Tibial nerve (tissue), 4 donors: ENCODE measurements at regions not wholly inside any gene's neighbourhood (a gene's known extent, or its start where the extent isn't known, plus 50 kb on each side); places are given as distances from the start of the nearest gene placed in this dataset.
"Not testable (repeated sequence)": the region's sequence is repeated elsewhere in the genome, so short reads cannot be mapped to it uniquely, and the experiment has no call there.

Experiments
- DNase-seq, 2 donors: peaks; one replicate each; pipeline ENCODE4 v3.0.0-alpha.2; 2019; ENCODE audit warnings: low spot score in 2 of 2
- H3K27ac ChIP-seq, 4 donors: fragments of 200-600 bp; sonication (generic) in 3 of 4; one replicate each; pipeline ENCODE4 v1.5.1; 2017 to 2019; ENCODE audit warnings: mild to moderate bottlenecking in 1 of 4
- H3K27me3 ChIP-seq, 2 donors: fragments of 200-600 bp; sonication (generic) in 1 of 2; one replicate each; pipeline versions ENCODE4 v1.5.1 to v1.6.0; 2017 to 2019
- H3K36me3 ChIP-seq, 3 donors: fragments of 200-600 bp; sonication (generic); one replicate each; pipeline ENCODE4 v1.5.1; 2018 to 2019
- H3K4me1 ChIP-seq, 4 donors: fragments of 200-600 bp; sonication (generic) in 3 of 4; one replicate each; pipeline ENCODE4 v1.5.1; 2017 to 2019
- H3K4me3 ChIP-seq, 4 donors: fragments of 200-600 bp; sonication (generic) in 3 of 4; one replicate each; pipeline ENCODE4 v1.5.1; 2017 to 2019; ENCODE audit warnings: mild to moderate bottlenecking in 1 of 4, moderate library complexity in 1 of 4
- H3K9me3 ChIP-seq, 4 donors: fragments of 200-600 bp; sonication (generic) in 3 of 4; one replicate each; pipeline ENCODE4 v1.5.1; 2017 to 2019
- EP300 ChIP-seq, 2 donors: sonication (generic); formaldehyde crosslinking; IDR thresholded peaks; one replicate each; pipeline ENCODE4 v1.6.1; 2017; ENCODE audit warnings: antibody characterized with exemption in 2 of 2, mild to moderate bottlenecking in 1 of 2
- POLR2A ChIP-seq, 2 donors: fragments of 450-650 bp; IDR thresholded peaks; one replicate each; pipeline ENCODE4 v1.6.1; 2017; ENCODE audit warnings: antibody characterized with exemption in 2 of 2, mild to moderate bottlenecking in 2 of 2, moderate library complexity in 2 of 2
- WGBS, 2 donors: methylation state at CpG; one replicate each; pipeline ENCODE4 v1.1.5; 2018; 5-methylcytosine and 5-hydroxymethylcytosine counted together
- TF ChIP-seq, protein P1 (sequence below), 5 experiments: fragments of 200-600 bp in 3 of 5; fragments of 450-650 bp in 2 of 5; sonication (generic) in 3 of 5; IDR thresholded peaks; one replicate each; pipeline ENCODE4 v1.5.1; 2016 to 2019; ENCODE audit warnings: antibody characterized with exemption in 5 of 5, mild to moderate bottlenecking in 3 of 5, moderate library complexity in 2 of 5

DNA sequence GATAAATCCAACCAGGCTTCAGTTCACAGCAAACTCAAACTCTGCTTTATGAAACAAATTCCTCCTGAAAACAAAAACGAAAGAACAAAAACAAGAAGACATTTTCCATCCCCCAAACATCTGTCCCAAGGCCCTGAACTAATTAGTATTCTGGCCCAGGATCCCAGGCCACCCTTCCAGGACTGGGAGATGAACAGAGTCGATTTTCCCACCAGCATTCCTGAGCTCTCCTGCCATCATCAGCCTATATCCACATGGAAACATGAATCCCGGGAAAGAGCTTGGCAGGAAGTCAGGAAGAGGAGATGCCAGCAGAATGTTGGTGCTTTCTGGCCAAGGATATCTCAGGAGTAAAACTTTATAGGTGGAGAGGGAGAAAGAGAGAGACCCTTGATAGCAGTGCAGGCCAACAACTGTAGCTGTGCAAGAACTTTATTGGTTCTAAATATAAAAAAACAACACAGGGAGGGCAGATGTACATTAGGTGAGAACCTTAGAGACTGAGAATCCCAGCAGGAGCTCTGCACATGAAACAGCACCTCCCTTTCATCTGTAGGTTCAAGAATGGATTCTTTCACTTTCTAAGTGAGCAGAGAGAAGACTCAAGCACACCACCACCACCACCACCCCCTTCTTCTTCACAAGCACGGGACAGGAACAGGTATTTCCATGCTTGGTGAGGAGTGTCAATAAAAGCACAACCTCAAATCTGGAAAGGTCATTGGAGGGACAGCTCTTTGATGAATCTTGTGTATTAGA, 190.7 kb upstream of the TAS2R1 start:
- no peak overlapping the region for H3K27ac ChIP-seq
- H3K4me1 ChIP-seq, result peaks cover 0 to 10% (median 0%) of the 10 kb centered on the region in 4 donors
- DNase-seq, result no peak
- no peaks in the 10 kb centered on the region for H3K27me3 ChIP-seq
- no peak overlapping the region for H3K4me3 ChIP-seq
- TF ChIP-seq, protein P1, sequence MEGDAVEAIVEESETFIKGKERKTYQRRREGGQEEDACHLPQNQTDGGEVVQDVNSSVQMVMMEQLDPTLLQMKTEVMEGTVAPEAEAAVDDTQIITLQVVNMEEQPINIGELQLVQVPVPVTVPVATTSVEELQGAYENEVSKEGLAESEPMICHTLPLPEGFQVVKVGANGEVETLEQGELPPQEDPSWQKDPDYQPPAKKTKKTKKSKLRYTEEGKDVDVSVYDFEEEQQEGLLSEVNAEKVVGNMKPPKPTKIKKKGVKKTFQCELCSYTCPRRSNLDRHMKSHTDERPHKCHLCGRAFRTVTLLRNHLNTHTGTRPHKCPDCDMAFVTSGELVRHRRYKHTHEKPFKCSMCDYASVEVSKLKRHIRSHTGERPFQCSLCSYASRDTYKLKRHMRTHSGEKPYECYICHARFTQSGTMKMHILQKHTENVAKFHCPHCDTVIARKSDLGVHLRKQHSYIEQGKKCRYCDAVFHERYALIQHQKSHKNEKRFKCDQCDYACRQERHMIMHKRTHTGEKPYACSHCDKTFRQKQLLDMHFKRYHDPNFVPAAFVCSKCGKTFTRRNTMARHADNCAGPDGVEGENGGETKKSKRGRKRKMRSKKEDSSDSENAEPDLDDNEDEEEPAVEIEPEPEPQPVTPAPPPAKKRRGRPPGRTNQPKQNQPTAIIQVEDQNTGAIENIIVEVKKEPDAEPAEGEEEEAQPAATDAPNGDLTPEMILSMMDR (IDR thresholded peaks at IDR 0.05), result no peak
- TF ChIP-seq POLR2A (IDR thresholded peaks at IDR 0.05), result no peak
- TF ChIP-seq EP300 (IDR thresholded peaks at IDR 0.05), result no peak
- 19 to 24% methylated on average over 4 of the region's 4 CpGs for WGBS, 2 donors
- H3K36me3 ChIP-seq, result no peaks in the 10 kb centered on the region
- peaks cover 0 to 6% (median 0%) of the 10 kb centered on the region in 4 donors for H3K9me3 ChIP-seq

DNA sequence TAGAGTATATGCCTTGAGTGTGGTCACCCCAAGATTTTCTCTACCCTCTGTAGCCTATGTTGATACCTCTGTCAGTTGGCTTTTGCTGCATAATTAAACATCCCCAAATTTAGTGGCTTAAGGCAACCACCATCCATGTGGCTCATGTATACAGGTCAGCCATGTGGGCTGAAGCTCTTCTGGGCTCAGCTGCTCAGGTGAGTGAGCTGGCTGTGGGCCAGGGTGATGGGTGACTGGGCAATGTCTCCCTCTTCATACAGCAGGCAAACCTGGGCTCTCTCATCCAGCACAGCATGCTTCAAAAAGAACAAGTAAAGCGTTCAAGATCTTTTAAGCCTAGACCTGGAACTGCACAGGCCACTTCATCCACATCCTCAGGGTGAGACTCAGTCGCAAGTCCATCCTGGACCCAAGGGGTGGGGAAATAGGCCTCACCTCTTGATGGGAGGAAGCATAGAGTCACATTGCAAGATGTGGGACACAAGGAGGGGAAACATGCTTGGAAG, 188.2 kb upstream of the TAS2R1 start:
- H3K4me3 ChIP-seq, result no peak overlapping the region

DNA sequence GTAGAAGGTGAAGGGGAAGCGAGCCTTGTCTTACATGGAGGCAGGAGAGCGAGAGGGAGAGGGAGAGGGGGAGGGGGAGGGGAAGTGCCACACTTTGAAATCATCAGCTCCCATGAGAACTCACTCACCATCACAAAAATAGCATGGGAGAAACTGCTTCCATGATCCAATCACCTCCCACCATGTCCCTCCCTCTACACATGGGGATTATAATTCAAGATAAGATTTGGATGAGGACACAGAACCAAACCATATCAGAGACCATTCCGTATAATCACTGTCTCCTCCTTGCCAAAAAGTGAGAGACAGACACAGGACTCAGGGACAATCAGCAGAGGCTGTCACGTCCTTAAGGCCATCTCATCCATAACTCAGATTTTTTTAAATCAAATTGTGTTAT, 187.7 kb upstream of the TAS2R1 start:
- WGBS, 2 donors, result 77 to 85% methylated on average over 4 of the region's 4 CpGs
- no peaks in the 10 kb centered on the region for H3K27me3 ChIP-seq
- H3K27ac ChIP-seq, result no peak overlapping the region
- TF ChIP-seq POLR2A (IDR thresholded peaks at IDR 0.05) (no peak), EP300 (IDR thresholded peaks at IDR 0.05) (no peak)
- TF ChIP-seq, protein P1 (IDR thresholded peaks at IDR 0.05), result no peak
- H3K4me3 ChIP-seq, result no peak overlapping the region
- no peak for DNase-seq
- no peaks in the 10 kb centered on the region for H3K36me3 ChIP-seq
- peaks cover 0 to 10% (median 0%) of the 10 kb centered on the region in 4 donors for H3K4me1 ChIP-seq
- H3K9me3 ChIP-seq, result no peaks in the 10 kb centered on the region

More for the DNA sequence above, 188.2 kb upstream of the TAS2R1 start:
- TF ChIP-seq POLR2A (IDR thresholded peaks at IDR 0.05) (no peak), EP300 (IDR thresholded peaks at IDR 0.05) (no peak)
- TF ChIP-seq, protein P1 (IDR thresholded peaks at IDR 0.05), result no peak
- no peak for DNase-seq
- Histone ChIP-seq H3K36me3 (no peaks in the 10 kb centered on the region), H3K27ac (no peak overlapping the region), H3K9me3 (no peaks in the 10 kb centered on the region), H3K4me1 (peaks cover 0 to 10% (median 0%) of the 10 kb centered on the region in 4 donors), H3K27me3 (no peaks in the 10 kb centered on the region)
- 83 to 87% methylated on average over 2 of the region's 2 CpGs for WGBS, 2 donors

DNA sequence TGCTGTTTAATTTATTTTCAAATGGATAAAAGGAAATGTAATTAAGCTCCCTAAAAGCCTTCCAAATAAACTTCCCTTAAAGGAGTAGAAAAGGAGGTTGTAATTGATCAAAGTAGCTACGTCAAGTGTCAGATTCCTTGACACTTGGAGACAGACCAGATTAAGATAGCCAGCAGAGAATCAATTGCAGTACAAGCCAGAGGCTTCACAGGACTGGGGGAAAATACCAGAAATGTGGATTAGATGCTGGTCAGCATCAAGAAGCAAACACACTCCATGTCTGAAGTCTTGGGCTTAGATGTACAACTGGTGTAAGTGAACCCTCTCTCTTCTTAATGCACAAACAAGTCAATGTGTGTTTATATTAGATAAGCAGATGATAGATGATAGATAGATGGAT, 184.9 kb upstream of the TAS2R1 start:
- Histone ChIP-seq H3K27ac (no peak overlapping the region), H3K4me3 (no peak overlapping the region), H3K4me1 (no peaks in the 10 kb centered on the region), H3K36me3 (no peaks in the 10 kb centered on the region), H3K9me3 (no peaks in the 10 kb centered on the region), H3K27me3 (no peaks in the 10 kb centered on the region)
- 82 to 86% methylated on average over 1 of the region's 1 CpG for WGBS, 2 donors
- no peak for DNase-seq
- no peak for TF ChIP-seq EP300 (IDR thresholded peaks at IDR 0.05)
- no peak for TF ChIP-seq POLR2A (IDR thresholded peaks at IDR 0.05)
- TF ChIP-seq, protein P1 (IDR thresholded peaks at IDR 0.05), result no peak

DNA sequence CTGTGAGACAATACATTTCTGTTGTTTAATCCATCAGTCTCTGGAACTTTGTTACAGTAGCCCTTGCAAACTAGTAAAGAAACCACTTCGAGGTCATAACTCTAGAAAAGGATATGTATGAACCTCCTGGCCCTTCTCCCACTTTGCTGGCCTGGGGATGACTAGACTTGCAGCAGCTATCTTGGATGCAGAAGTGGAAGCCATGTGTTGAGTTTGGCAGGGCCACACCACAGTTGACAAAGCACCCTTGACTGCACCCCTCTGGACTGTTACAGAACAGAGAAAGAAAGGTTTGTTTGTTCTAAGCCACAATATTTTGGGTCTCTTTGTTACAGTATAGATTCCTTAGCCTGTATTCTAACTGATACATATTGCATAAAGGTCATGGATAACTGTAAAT, 183.2 kb upstream of the TAS2R1 start:
- DNase-seq, result no peak
- Histone ChIP-seq H3K9me3 (no peaks in the 10 kb centered on the region), H3K27me3 (no peaks in the 10 kb centered on the region), H3K27ac (no peak overlapping the region), H3K36me3 (no peaks in the 10 kb centered on the region), H3K4me3 (no peak overlapping the region), H3K4me1 (no peaks in the 10 kb centered on the region)
- no peak for TF ChIP-seq POLR2A (IDR thresholded peaks at IDR 0.05)
- TF ChIP-seq, protein P1 (IDR thresholded peaks at IDR 0.05), result no peak
- no peak for TF ChIP-seq EP300 (IDR thresholded peaks at IDR 0.05)
- 78 to 84% methylated on average over 1 of the region's 1 CpG for WGBS, 2 donors

DNA sequence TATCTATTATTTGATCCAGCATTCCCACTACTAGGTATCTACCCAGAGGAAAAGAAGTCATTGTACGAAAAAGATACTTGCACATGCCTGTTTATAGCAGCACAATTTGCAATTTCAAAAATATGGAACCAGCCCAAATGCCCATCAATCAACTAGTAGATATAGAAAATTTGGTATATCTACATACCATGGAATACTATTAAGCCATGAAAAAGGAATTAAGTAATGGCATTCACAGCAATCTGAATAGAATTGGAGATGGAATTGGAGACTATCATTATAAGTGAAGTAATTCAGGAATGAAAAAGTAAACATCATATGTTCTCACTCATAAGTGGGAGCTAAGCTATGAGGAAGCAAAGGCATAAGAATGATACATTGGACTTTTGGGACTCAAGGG, 177.2 kb upstream of the TAS2R1 start:
- not testable (repeated sequence) for H3K4me1 ChIP-seq, H3K36me3 ChIP-seq, DNase-seq, H3K27me3 ChIP-seq, H3K4me3 ChIP-seq, H3K27ac ChIP-seq
- peaks cover 0 to 11% (median 0%) of the 10 kb centered on the region in 4 donors for H3K9me3 ChIP-seq
- 97 to 100% methylated on average over 1 of the region's 1 CpG for WGBS, 2 donors
